GM19351 (cell line): ENCODE measurements at regions not wholly inside any gene's neighbourhood (a gene's known extent, or its start where the extent isn't known, plus 50 kb on each side); places are given as distances from the start of the nearest gene placed in this dataset.

Source experiments
- ATAC-seq: cut with Tn5 transposase; IDR thresholded peaks from one replicate; pipeline ENCODE4 v1.9.1; 2021; ENCODE audit warnings: mild to moderate bottlenecking, moderate library complexity; ENCODE audit not compliant: unreplicated experiment

DNA sequence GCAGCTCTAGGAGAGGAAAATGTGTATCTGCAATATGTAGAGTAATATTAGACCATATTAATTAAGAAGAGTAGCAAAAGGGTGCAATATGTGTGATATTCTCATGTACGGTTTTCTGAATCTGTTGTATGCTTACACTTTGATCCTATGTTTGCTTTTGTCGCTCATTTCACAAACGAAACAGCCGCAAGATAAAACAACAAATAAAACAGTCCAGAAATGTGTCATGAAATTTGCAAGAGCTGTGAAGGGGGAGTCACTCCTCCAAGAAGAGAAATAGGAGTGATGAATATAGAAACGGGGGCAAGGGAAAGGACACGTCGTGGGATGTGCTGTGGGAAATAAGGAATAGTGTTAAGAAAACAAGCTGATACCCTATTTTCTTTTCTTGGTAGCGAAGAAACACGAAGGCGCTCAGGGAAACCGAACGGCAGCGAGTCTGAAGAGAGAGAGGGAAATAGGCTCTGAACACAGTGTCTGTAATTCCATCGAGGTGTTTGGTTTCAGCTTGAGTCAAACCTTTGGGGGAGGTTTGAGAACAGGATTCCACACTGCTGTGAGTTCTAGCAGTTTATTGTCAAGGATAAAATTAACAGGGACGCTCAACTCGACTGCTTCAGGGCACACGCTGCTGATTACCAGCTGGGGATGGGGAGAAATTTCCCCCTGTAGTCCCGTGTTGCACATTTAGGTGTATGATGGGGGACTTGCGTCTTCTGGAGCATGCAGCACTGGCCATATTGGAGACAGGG lies 595.6 kb upstream of the TENM3 start:
- ATAC-seq = no peak

DNA sequence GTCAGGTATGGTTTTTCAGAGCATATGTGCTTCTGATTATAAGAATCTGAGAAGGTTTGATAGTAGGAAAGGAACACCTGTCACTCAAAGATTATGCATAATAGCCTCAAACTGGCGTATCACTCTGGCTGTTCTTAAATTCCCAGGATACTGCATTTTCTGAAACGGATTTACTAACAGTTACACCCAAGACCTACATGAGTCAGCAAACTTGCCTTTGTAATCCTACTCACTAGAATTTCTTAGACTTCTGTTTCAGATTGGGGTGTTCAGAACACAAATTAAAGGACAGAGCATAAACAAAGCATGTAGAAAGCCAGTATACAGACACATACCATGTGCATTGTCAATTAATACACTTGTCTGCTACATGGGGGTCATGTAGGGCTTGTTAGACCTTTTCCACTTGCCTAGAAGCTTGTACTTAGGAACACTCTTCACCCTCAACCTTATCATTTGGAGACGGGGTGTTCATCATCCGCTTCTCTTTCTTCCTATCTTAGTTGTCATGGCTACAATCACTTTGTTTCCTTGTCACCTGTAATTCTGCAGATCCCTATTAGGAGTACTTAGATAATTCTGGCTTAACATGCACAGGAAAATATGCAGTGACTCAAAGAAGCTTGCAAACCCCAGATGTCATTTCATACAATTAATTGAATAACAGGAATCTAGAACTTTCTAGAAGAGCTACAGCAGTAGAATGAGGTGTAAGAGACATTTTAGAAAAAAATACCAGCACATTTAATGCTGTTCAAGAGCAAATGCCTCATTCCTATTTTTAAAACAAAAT lies 593.0 kb upstream of the TENM3 start:
- no peak for ATAC-seq

DNA sequence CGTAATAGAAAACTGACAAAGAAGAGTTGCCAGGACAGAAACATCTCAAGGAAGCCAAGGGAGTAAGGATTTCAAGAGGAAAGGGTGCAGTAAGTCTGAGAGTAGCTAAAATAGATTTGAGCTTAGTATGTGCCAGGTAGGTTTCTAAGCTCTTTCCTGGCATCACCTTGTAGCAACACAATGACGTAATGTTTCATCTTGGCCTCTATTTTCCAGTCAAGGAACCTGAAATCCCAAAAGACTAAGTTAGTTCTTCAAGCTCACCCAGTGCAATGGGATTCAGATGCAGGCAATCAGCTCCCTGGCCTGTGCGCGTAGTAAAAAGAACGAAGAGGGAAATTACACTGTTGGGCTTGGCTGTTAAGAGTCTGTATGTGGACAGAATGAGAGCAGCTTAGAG lies 586.5 kb upstream of the TENM3 start:
- ATAC-seq = no peak

DNA sequence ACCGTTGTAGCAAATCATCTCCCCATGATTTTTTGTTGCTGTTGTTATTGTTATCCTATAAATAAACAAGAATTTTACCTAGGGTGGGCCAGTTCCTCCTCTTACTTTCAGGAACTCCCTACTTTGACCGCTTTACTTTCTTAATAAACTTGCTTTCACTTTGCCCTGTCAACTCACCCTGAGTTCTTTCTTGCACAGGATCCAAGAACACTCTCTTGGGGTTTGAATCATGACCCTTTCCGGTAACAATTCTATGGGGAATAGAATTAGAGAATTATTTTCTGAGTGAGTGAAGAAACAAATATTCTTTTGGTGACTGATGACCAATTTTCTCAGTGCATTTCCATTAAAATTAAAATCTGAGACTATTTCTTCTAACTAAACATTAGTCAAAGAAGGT lies 584.0 kb upstream of the TENM3 start:
- no peak for ATAC-seq

DNA sequence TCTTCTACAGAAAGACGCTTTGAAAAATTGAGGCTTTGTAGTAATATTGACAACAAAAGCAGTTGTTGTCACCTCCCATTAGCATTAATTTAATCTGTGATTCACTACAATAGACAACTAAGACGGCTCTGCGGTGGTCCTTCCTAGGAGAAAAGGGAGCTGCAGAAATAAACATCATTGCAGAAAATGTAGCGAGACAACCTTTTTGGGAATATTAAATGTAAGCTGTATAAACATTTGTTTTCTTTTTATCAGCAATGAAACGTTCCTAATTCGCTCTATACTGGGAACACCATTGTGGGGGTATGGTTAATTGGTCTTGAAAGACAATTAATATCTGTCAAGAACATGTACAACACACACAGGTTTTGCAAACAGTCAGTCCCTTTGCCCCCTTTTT lies 583.3 kb upstream of the TENM3 start:
- ATAC-seq = no peak

DNA sequence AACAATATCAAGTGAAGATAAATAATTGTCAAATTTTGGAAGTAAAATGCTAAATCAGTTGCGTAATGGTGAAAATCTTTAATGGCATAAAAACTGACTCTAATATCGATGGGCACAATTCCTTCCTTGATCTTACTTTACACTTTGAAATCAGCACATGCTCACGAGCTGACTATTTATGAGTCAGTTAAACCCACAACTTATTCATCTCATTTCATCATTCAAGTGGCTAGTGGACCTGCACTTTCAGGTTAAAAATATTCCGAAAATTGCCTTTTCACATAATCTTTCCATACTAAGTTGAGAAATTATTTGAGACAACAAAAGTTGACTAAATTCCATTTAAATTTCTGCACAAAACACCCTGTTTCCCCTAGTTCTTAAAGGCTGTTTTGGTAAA lies 582.1 kb upstream of the TENM3 start:
- ATAC-seq = no peak

DNA sequence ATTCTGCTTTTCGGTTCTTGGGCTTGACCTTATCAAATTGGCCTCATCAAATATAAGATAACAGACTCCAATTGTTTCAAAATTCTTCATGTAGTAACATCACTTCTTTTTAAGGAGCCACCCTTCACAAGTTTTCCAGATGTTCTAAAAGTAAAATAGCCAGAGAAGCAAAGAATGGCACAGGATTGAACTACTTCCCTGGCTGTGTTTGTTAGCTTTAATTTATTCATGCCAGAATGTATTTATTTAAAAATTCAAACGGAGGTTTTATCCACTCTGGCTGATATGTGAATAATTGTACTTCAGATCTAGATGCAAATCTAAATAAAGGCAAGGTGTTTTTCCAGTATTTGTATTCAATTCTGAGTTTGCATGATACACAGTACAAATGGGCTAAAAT lies 581.3 kb upstream of the TENM3 start:
- no peak for ATAC-seq

DNA sequence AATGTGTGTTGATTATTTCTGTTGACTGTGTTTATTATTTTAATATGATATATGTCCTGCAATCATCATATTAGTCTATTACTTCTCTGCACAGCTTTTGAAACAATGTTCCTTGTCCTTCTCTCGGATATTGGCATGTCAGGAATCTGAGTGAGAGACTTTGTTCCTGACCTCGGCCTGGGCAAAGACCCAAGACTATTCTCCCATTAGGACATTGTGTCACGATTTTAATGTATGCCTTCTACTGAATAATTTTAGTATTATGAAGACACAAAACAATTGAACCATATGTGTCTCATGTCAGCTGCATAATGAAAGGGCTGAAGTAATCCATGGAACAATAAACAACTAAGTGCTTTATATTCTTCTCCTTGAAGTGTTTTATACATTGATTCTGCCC lies 580.8 kb upstream of the TENM3 start:
- no peak for ATAC-seq

DNA sequence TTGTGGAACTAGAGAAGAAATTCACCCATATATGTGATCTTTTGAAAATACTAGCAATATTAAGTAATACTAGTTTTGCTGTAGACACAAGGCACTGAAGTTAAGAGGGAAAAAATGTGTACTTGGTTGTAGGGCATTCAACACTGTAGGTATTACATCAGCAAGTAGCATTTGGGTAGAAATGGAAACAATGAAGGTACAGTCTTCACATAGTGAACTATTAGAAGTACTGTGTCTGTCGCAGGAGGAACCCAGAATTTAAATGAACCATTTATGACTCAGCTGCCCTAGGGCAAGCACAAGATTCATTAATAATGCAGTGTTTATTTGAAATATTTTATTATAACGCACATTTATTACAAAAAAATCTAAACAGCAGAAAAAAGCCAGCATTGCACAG lies 572.7 kb upstream of the TENM3 start:
- no peak for ATAC-seq

DNA sequence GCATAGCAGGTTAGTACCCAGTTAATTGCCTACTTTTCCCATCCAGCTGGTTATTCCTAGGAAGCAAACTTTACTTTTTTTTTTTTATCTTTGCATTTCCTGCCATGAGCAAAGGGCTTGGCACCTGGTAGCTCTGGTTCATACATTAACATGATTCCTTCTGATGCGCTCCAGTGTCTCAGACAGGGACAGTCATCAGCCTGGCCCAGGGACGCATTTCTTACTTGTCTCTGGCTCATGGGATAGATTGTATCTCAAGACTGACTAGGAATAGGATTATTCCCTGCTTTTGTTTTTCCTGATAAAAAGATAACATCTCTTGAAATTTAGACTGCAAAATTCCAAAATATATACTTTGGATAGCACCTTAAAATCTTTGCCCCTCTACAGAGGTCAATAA lies 571.5 kb upstream of the TENM3 start:
- no peak for ATAC-seq

DNA sequence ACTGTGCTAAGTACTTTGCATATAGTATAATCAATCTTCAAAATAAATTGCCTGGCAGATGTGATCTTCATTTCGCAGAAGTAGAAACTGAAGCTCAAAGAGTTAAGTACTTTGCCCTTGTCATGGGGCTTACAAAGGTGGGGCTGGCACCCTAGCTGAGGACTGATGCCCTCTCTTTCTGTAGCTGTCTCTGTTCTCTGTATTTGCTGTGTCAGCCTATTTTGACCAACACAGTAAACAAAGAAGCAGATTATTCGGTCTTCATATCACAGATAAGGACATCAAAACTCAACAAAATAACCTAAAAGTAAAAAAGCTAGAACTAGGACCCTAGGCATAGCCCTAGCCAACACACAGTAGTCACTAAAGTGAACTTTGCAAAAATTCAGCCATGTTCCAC lies 570.5 kb upstream of the TENM3 start:
- no peak for ATAC-seq

DNA sequence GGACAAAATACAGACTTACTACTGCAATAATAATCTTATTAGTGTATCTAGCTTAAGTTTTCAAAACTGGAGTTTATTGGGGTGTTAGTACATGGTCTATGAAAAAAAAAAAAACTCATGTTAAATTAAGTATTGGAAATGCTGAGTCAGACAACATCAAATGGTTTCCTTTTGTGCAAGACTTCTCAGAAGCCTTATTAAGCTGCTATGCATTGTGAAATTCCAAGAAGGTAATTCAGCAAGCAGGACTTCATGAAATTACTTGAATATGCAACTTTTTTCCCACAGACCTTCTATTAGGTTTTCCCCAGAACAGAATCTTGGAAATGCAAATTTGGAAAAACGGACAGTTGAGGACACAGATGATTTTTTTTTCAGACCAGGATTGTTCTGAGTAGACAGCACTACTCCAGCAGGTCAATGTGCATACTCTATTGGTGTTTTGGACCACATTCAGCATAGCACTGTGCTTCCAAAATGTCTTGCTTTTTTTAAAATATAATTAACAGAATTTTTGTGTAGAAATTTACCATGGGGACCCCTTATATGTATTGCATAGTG lies 568.8 kb upstream of the TENM3 start:
- ATAC-seq = no peak

DNA sequence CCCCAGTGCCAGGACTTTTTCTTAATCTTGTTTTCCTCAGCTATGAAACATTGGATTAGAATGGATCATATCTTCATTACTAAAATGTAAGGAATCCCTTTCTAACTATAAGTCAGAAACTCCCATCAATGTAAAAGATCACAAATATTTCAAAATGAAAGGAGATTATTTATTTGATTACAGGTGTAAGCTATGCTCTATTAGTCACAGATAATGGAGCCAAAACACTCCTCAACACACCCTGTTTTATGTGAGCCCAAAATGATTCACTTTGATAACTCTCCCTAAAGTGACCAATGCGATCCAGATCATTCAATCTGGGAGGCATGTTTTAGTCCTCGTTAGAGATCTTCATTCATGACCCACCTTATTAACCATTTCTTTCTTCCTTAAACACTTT lies 566.7 kb upstream of the TENM3 start:
- no peak for ATAC-seq

DNA sequence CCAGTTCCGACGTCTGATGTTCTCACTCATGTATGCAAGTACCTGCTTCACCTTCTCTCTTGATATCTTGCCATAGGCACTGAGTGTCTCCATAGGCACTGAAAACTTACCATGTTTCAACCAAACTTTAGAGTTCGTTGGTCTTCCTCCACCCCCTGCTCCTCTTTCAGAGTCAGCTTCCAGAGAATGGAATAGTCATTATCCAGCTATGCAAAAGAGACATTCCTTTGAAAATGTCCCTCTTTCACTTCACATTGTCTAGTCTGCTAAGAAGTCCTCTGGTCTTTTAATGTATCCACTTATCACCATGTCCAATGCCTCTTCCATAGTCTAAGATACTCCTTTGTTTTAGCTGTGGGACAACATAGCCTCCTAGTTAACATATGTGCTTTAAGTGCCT lies 566.0 kb upstream of the TENM3 start:
- ATAC-seq = no peak

DNA sequence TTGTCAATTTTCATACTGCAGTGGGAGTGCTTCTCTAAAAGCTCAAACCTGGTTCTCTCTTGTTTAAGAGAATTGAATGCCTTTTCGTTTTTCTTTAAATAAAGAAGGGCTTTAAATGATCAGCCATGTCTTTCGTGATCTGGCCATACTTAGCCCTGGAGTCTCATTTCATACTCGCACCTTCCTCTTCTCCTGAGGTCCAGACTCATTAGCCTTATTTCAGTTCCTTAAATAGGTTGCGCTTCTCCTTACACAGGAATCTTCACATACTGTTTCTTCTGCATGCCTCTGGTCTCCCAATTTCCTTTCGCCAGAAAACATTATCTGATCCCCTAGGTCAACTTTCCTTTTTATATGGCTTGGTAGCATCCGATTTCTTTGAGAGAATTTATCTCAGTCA lies 565.6 kb upstream of the TENM3 start:
- ATAC-seq = no peak

DNA sequence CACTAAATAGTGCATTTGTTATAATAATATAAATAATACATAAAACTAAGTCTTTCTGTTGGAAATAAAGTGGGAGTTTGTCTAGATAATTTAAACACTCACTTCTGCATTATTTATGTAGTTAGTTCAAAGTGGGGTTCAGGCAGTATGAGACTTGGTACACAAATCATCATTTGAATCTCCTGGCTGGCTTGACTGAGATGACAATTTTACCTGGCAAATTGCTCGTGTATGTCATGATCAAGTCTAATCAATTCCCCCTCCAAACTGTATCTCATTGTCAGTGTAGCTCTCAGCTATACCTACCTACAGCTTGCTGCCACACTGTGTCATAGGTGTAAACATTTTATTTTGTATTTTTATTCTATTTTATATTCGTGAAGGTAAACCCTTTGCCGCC lies 563.4 kb upstream of the TENM3 start:
- ATAC-seq = no peak

DNA sequence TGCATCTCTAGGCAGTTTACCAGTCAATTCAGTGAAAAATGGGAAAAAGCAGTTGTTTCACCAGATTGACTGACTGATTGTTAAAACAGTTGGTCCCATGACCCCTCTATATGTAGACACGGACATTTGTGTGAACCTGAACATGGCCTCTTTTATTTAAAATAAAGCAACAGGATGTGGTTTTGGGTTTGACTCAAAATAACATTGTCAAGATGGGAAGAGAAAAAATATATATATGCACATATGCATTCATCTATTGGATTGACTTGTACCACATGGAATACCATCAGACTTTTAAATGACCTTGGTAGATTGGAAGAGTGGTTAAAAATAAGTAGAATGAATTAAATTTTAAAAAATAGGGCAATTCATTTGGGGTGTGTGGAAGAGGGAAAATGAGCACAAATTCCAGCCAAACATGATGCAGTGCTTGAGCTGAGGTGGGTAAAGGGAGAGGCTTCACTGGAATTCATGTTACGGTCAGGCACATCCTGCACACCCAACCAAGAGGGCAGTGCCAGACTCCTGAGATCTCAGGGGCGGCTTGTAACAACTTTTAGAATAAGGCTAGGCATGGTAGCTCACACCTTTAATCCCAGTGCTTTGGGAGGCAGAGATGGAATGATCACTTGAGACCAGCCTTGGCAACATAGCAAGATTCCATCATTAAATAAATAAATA lies 560.7 kb upstream of the TENM3 start:
- ATAC-seq = no peak

DNA sequence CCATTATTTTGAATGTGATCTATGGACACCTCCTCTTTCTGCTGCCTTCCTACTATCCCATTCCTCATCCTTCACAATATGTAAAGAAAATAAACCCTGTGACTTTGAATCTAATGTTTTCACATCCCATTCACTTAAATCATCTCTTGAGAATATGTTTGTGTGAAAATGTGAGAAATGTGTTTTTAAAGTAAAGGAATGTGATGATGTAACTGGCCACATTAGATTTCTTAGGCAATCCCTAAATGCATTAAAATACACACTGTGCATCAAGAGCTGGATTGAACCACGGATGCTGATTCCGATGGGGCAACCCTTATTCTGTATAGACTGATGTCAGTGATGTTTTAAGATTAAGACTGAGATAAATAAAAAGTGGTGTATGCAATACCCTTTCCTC lies 558.9 kb upstream of the TENM3 start:
- ATAC-seq = no peak

DNA sequence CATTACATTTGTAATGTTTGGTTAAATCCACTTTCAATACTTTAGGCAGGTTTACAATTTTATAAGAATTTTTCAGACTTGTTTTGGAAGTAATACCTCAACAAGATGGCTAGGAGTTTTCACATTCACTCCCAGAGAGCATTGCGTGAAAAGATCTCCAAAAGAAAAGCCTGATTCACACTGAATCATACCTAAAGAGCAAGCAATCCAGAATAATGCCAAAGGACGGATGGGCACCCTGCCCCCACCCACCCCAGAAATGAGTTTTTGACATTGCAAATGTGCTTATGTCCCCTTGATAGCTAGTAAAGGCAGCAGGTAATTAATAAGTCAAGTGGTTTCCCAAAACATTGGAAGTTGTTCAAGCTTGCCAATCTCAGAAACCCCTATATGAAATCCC lies 557.7 kb upstream of the TENM3 start:
- ATAC-seq = no peak

DNA sequence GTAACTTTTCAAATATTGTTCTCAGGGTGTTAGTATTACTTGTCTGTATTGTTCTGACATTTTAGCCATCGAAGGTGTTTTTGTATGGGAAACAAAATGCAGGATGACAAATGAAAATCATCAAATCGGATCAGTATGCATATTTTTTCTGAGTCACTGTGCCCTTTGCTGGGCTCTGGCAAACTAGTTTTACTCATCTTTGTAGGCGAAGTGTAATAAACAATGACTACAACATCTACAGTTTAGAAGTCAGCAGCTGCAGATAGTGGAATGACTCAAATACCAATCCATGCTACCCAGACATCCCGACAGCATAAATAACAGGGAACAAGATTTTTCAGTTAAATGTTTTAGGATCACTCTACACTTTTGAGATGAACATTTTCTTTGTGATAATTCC lies 557.3 kb upstream of the TENM3 start:
- ATAC-seq = no peak

DNA sequence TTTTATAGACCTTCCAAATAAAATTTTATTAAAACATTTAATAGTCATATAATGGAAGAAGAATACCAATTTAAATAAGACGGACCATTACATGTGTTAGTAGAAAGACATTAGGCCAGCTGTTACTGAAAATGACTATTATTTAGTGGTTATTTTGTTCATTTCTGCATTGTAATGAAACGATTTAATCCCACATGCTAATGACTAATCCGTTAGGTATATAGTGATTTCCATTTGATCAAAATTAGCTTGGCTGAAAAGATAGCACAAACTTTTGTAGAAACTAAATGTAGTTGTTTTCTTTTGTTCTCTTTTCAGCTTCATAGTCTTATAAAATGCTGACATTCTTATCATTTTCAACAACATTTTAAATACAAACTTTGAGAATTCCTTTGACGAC lies 556.1 kb upstream of the TENM3 start:
- ATAC-seq = no peak

DNA sequence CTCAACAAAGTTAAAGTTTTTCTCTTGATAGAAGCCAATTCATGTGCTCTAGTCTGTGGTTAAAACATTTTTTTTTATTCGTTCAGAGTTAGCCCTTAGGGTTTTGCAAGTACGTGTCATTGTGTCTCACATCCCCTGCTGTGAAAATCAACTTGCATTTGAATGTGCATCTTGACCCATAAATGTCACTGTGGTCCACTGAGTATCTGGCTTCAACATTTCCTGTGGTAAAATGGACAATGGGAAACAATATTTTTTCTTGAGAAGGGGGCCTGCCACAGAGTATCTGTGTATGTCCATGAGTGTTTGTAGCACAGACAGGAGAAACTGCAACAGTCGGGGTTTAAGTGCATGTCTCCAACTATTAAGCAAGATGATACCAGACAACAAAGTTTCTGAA lies 554.8 kb upstream of the TENM3 start:
- no peak for ATAC-seq
